DND-41 (cell line): ENCODE measurements at regions not wholly inside any gene's neighbourhood (a gene's known extent, or its start where the extent isn't known, plus 50 kb on each side); places are given as distances from the start of the nearest gene placed in this dataset.

ENCODE experiments used
- EZH2 ChIP-seq: IDR thresholded peaks from 3 replicates; pipeline ENCODE4 v1.6.1; 2012; ENCODE audit warnings: borderline replicate concordance, low read depth, mild to moderate bottlenecking, moderate library complexity, low read length, inconsistent platforms; ENCODE audit not compliant: severe bottlenecking
- TF ChIP-seq, protein P1 (sequence below): IDR thresholded peaks from 2 replicates; pipeline ENCODE4 v1.5.1; 2012; ENCODE audit warnings: borderline replicate concordance, low read length, moderate library complexity, mild to moderate bottlenecking; ENCODE audit not compliant: poor library complexity, severe bottlenecking; ENCODE audit errors: extremely low read depth

DNA sequence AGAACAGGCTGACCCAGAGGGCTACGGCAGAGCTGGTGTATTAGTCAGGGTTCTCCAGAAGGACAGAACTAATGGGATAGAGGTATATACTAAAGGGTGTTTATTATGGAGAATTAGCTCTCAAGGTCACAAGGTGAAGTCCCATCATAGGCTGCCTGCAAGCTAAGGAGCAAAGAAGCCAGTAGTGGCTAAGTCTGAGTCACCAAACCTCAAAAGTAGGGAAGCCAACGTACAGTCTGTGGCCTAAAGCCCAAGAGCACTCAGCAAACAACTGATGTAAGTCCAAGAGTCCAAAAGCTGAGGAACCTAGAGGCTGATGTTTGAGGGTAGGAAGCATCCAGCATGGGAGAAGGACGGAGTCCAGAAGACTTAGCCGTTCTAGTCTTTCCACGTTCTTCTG is 179.2 kb downstream of the BACH1 start:
- TF ChIP-seq, protein P1, sequence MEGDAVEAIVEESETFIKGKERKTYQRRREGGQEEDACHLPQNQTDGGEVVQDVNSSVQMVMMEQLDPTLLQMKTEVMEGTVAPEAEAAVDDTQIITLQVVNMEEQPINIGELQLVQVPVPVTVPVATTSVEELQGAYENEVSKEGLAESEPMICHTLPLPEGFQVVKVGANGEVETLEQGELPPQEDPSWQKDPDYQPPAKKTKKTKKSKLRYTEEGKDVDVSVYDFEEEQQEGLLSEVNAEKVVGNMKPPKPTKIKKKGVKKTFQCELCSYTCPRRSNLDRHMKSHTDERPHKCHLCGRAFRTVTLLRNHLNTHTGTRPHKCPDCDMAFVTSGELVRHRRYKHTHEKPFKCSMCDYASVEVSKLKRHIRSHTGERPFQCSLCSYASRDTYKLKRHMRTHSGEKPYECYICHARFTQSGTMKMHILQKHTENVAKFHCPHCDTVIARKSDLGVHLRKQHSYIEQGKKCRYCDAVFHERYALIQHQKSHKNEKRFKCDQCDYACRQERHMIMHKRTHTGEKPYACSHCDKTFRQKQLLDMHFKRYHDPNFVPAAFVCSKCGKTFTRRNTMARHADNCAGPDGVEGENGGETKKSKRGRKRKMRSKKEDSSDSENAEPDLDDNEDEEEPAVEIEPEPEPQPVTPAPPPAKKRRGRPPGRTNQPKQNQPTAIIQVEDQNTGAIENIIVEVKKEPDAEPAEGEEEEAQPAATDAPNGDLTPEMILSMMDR, result no peak
- TF ChIP-seq EZH2, result no peak
